CD4-positive, alpha-beta T cell treated with Interleukin-17A for 1 hour (primary cell): ENCODE measurements at regions not wholly inside any gene's neighbourhood (a gene's known extent, or its start where the extent isn't known, plus 50 kb on each side); places are given as distances from the start of the nearest gene placed in this dataset.
"Not testable (repeated sequence)": the region's sequence is repeated elsewhere in the genome, so short reads cannot be mapped to it uniquely, and the experiment has no call there.

Experiments used
- DNase-seq: peaks from one replicate; pipeline ENCODE4 v3.0.0-alpha.2; 2020

DNA sequence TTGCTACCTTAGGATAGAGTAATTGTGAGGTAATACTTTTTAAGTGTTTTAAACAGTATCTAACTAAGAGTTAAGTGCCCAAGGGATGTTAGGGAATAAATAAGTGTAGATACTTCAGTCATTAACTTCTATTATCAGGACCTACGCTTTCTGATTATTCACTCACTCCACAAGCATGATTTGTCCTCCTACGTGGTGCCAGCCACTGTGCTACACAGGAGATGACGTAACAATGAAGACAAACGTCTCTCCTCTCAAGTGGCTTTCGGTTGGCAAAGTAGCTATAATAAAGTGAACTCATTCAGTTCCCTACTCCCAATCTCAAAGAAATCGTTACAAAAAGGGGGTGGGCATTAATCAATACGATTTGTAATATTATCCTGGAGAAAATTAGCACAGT is 100.9 kb upstream of the SETBP1 start:
- DNase-seq, result no peak

GRCh38 chr18:44580159-44580558 is 100.5 kb upstream of the SETBP1 start:
- no peak for DNase-seq

DNA sequence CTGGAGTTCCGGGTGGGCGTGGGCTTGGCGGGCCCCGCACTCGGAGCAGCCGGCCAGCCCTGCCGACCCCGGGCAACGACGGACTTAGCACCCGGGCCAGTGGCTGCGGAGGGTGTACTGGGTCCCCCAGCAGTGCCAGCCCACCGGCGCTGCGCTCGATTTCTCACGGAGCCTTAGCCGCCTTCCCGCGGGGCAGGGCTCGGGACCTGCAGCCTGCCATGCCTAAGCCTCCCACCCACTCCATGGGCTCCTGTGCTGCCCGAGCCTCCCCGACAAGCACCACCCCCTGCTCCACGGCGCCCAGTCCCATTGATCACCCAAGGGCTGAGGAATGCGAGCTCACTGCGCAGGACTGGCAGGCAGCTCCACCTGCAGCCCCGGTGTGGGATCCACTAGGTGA is 99.9 kb upstream of the SETBP1 start:
- DNase-seq, result not testable (repeated sequence)

DNA sequence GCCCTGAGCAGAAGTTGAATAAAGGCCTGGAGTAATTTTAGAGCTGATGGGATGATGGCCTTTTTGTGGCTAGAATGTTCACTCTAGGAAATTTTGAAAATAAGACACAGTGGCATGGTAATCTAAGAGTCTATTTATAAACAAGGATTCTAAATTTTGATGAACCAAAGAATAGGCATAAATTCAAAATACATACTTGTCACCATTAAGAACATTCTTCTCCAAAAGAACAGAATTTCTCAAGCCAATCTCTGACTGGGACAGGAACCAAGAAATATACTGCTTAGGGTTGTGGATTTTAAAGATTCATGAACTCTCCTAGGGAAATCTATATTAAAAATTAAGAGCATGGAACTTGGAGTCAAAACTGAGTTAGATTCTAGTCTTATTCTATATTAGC is 98.2 kb upstream of the SETBP1 start:
- no peak for DNase-seq

DNA sequence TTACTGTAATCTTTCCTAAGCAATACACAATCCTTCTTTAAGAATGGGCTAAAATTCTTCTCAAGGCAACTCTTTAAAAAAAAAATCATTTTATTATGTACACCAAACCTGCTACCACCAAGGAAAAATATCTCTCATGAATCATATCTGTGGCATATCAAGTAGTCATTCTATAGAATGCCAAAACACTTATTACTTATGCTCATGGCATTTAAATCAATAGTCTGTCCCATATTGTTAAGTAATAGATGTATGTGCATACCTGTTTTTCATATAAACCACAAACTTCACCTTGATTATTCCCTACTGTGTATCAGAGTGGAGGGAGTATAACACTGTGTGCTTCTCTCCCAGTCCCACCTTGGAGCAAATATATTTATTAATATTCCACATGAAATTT is 95.8 kb upstream of the SETBP1 start:
- DNase-seq, result no peak

GRCh38 chr18:44586782-44587524 is 93.7 kb upstream of the SETBP1 start:
- no peak for DNase-seq

GRCh38 chr18:44588508-44588907 is 92.2 kb upstream of the SETBP1 start:
- no peak for DNase-seq

DNA sequence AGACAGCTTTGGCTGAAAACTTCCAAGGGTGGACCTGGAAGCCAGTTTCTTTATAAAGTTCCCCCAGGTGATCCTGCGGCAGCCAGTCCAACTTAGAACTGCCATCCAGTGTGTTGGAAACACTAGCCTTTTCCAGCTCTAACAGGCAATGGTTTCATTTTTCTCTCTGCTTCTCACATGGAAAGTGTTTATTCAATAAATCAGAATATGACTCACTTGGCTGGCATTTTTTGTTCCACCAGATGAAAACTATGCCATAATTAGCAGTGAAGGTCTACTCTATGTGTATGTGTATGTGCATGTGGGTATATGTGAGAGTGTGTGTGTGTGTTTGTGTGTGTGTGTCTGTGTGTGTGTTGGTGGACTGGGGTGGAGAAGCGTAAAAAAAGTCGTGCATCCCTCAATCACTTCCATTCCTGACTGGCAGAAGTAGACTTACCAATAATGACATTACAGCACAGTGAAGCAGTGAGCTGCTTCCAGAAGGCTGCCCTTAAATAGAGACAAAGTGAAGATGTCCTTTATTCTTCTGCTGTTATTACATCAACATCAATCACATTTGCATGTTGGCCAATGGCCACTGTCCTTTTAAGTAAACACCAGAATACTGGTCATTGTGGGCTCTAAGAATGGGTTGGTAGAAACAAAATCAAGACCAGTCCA is 90.9 kb upstream of the SETBP1 start:
- no peak for DNase-seq

- no peak for DNase-seq
Observed at GRCh38 chr18:44590956-44591670, 89.6 kb upstream of the SETBP1 start.

- no peak for DNase-seq
Observed at GRCh38 chr18:44592639-44593038, 88.0 kb upstream of the SETBP1 start.

- DNase-seq, result no peak
Observed at GRCh38 chr18:44594799-44595467, 85.8 kb upstream of the SETBP1 start.

GRCh38 chr18:44597797-44598196 is 82.9 kb upstream of the SETBP1 start:
- DNase-seq, result no peak

GRCh38 chr18:44598514-44598913 is 82.2 kb upstream of the SETBP1 start:
- no peak for DNase-seq

GRCh38 chr18:44599412-44599811 is 81.3 kb upstream of the SETBP1 start:
- DNase-seq, result no peak

GRCh38 chr18:44601447-44601846 is 79.2 kb upstream of the SETBP1 start:
- DNase-seq, result no peak

DNA sequence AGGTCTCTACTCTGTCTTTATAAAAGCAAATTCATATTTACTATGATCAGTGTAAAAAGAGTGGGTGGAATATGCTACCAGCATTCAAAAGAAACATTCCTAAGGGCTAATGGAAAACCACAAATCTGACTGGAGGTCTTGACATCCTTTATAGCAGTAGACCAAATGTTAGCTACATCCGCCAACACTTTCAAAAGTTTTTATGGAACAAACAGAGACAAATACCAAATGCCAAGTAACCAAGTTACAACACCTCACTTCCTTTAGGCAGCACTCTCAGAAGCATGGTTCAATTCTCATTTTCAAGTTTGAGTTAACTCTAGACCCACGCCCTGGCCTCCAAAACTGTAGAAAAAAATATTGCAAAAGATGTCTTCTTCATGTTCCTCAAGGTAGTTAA is 78.3 kb upstream of the SETBP1 start:
- no peak for DNase-seq

GRCh38 chr18:44602845-44603244 is 77.8 kb upstream of the SETBP1 start:
- no peak for DNase-seq

- no peak for DNase-seq
Observed at GRCh38 chr18:44609181-44609941, 71.3 kb upstream of the SETBP1 start.

DNA sequence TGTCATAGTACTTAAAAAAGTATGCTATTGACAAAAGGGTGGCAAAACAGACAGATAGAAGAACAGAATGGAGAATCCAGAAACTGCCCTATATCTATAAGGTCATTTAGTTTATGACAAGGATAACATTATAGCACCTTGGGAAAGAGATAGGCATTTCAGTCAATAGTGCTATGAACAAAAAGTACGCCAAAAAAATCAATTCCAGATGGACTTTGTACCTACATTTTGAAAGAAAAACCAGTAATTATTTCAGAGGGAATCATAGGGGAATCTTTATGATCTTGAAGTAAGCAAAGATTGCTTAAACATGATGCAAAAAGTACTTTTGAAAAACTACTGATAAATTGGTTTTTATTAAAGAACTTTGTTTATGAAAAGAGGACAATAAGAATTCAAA is 59.9 kb upstream of the SETBP1 start:
- DNase-seq, result no peak

GRCh38 chr18:44624052-44624451 is 56.6 kb upstream of the SETBP1 start:
- DNase-seq, result no peak

DNA sequence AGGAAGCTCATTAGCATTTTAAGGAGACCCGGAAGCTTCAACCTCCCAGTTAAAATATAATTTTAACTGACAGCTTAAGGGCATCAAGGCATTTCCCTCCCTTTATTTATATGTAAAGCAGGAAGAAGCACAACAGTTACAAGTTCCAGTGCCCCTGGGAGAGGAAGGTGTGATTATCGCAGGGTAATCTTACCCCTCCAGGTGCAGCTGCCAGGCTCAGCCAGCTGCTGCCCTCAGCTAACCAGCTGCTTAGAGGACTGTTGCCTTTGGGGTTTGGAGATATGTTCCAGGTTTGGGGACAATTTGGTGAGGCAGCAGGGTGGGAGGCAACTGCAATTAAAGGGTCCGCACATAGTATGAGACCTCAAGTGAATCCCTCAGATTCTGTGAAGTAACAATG is 55.3 kb upstream of the SETBP1 start:
- no peak for DNase-seq

GRCh38 chr18:44626236-44626635 is 54.5 kb upstream of the SETBP1 start:
- DNase-seq, result no peak

DNA sequence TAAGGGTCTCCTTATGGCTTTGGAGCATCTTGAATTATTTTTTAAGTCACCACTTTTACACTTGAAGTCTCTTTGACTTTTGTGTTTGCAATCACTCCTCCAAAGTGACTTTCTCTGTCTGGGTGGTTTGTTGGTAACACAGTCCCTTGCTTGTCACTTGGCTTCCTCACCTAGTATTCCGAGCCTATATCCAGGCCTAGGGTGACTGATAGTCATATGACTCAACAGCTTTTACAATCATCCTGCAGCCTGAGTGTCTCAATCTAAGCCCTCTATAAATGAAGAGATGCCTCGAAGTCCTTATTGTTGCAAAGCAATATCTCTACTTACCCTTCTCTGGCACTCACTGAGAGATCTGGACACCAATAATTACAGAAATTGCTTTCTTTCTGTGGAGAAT is 53.9 kb upstream of the SETBP1 start:
- DNase-seq, result no peak
